ENCODE measurements at regions not wholly inside any gene's neighbourhood (a gene's known extent, or its start where the extent isn't known, plus 50 kb on each side); places are given as distances from the start of the nearest gene placed in this dataset.

DNA sequence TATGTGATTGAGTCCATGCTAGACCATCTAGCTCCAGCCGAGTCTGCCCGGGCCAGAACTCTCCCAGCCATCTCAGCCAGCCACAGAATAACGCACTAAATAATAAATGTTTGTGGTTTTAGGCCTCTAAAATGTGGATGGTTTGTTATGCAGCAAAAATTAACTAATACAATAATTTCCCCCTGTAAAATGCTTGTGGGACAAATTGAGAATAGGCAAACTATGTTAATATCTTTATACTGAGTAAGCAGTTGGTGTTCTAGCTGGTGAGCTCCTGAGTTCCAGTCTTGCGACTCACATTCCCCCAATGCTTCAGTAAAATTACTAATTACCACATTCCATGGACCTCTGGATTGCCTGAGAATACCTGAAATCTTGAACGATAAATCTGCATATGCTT lies 316.8 kb upstream of the NFE2L3 start:
- TF ChIP-seq, protein P1, sequence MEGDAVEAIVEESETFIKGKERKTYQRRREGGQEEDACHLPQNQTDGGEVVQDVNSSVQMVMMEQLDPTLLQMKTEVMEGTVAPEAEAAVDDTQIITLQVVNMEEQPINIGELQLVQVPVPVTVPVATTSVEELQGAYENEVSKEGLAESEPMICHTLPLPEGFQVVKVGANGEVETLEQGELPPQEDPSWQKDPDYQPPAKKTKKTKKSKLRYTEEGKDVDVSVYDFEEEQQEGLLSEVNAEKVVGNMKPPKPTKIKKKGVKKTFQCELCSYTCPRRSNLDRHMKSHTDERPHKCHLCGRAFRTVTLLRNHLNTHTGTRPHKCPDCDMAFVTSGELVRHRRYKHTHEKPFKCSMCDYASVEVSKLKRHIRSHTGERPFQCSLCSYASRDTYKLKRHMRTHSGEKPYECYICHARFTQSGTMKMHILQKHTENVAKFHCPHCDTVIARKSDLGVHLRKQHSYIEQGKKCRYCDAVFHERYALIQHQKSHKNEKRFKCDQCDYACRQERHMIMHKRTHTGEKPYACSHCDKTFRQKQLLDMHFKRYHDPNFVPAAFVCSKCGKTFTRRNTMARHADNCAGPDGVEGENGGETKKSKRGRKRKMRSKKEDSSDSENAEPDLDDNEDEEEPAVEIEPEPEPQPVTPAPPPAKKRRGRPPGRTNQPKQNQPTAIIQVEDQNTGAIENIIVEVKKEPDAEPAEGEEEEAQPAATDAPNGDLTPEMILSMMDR (IDR thresholded peaks at IDR 0.05): no peak
- TF ChIP-seq POLR2A (IDR thresholded peaks at IDR 0.05): no peak
